ENCODE measurements at regions not wholly inside any gene's neighbourhood (a gene's known extent, or its start where the extent isn't known, plus 50 kb on each side); places are given as distances from the start of the nearest gene placed in this dataset.

GRCh38 chr6:74096329-74096728, 400.3 kb downstream of the CD109 start:
- TF ChIP-seq ZNF274 (IDR thresholded peaks at IDR 0.05; ENCODE audit: low read depth, low read length) (no peak), YY1 (IDR thresholded peaks at IDR 0.05; ENCODE audit: insufficient read depth, insufficient read length) (no peak)

All from NT2/D1 (cell line).